GM10266 (cell line): ENCODE measurements at regions not wholly inside any gene's neighbourhood (a gene's known extent, or its start where the extent isn't known, plus 50 kb on each side); places are given as distances from the start of the nearest gene placed in this dataset.

ENCODE experiments used
- DNase-seq: peaks from one replicate; pipeline ENCODE4 v3.0.0; 2012; ENCODE audit errors: extremely low spot score
- CTCF ChIP-seq: IDR thresholded peaks from 2 replicates; pipeline ENCODE4 v1.5.1; 2012; ENCODE audit warnings: mild to moderate bottlenecking, low read depth; ENCODE audit not compliant: control insufficient read depth, insufficient read depth; ENCODE audit errors: missing control alignments

GRCh38 chr3:59653405-59654122 is 603.7 kb upstream of the CFAP20DC start:
- no peak for TF ChIP-seq CTCF
- no peak for DNase-seq

- TF ChIP-seq CTCF = no peak
- DNase-seq = no peak
These were observed 594.9 kb upstream of the CFAP20DC start for GRCh38 chr3:59644479-59645402.

- no peak for DNase-seq
- no peak for TF ChIP-seq CTCF
These were observed 591.5 kb upstream of the CFAP20DC start for GRCh38 chr3:59641169-59641899.

- TF ChIP-seq CTCF = no peak
- DNase-seq = no peak
These were observed 583.1 kb upstream of the CFAP20DC start for GRCh38 chr3:59632760-59633573.

- TF ChIP-seq CTCF = no peak
- DNase-seq = no peak
These were observed 581.7 kb upstream of the CFAP20DC start for GRCh38 chr3:59631482-59631881.

GRCh38 chr3:59621037-59621436 is 571.2 kb upstream of the CFAP20DC start:
- no peak for TF ChIP-seq CTCF
- no peak for DNase-seq
